ENCODE measurements at regions not wholly inside any gene's neighbourhood (a gene's known extent, or its start where the extent isn't known, plus 50 kb on each side); places are given as distances from the start of the nearest gene placed in this dataset.

GRCh38 chr13:24986826-24987225 is 109.1 kb upstream of the PABPC3 start:
- no peak for TF ChIP-seq CTCF (IDR thresholded peaks at IDR 0.05)
- no peak for TF ChIP-seq POLR2A (IDR thresholded peaks at IDR 0.05)

Measured in adrenal gland (tissue), 5 donors.